Peyer's patch (tissue), 4 donors: ENCODE measurements at regions not wholly inside any gene's neighbourhood (a gene's known extent, or its start where the extent isn't known, plus 50 kb on each side); places are given as distances from the start of the nearest gene placed in this dataset.

Experiments used
- DNase-seq, 3 donors: peaks; one replicate each; pipeline ENCODE4 v3.0.0-alpha.2; 2017 to 2019
- H3K27ac ChIP-seq, 4 donors: fragments of 200-600 bp; sonication (generic); one replicate each; pipeline ENCODE4 v1.5.1; 2016 to 2019
- H3K27me3 ChIP-seq, 2 donors: fragments of 200-600 bp; sonication (generic); one replicate each; pipeline ENCODE4 v1.5.1; 2019
- H3K36me3 ChIP-seq, 3 donors: fragments of 200-600 bp; sonication (generic); one replicate each; pipeline ENCODE4 v1.5.1; 2016 to 2019
- H3K4me1 ChIP-seq, 4 donors: fragments of 200-600 bp; sonication (generic); one replicate each; pipeline ENCODE4 v1.5.1; 2016 to 2019
- H3K4me3 ChIP-seq, 4 donors: fragments of 200-600 bp; sonication (generic); 1 replicate in 3 of 4; 2 replicates in 1 of 4; pipeline ENCODE4 v1.5.1; 2016 to 2019; ENCODE audit warnings: mild to moderate bottlenecking in 1 of 4
- H3K9me3 ChIP-seq, 4 donors: fragments of 200-600 bp; sonication (generic); one replicate each; pipeline ENCODE4 v1.5.1; 2016 to 2019; ENCODE audit warnings: mild to moderate bottlenecking in 1 of 4
- CTCF ChIP-seq, 6 experiments: fragments of 450-650 bp in 4 of 6; fragments of 200-600 bp in 2 of 6; sonication (generic) in 1 of 6; IDR thresholded peaks; one replicate each; pipeline ENCODE4 v1.5.1; 2017 to 2019; ENCODE audit warnings: antibody characterized with exemption in 6 of 6, mild to moderate bottlenecking in 3 of 6, moderate library complexity in 1 of 6
- POLR2A ChIP-seq, 2 donors: fragments of 450-650 bp; IDR thresholded peaks; one replicate each; pipeline ENCODE4 v1.5.1; 2017; ENCODE audit warnings: antibody characterized with exemption in 2 of 2, mild to moderate bottlenecking in 2 of 2, moderate library complexity in 2 of 2

- H3K27ac ChIP-seq: no peak overlapping the region
- no peak overlapping the region for H3K4me3 ChIP-seq
- no peaks in the 10 kb centered on the region for H3K9me3 ChIP-seq
- no peak for DNase-seq
- no peaks in the 10 kb centered on the region for H3K27me3 ChIP-seq
- no peaks in the 10 kb centered on the region for H3K36me3 ChIP-seq
- H3K4me1 ChIP-seq: no peaks in the 10 kb centered on the region
- no peak for TF ChIP-seq CTCF (IDR thresholded peaks at IDR 0.05)
- TF ChIP-seq POLR2A (IDR thresholded peaks at IDR 0.05): no peak
Observed at GRCh38 chrX:20432746-20433387, 166.2 kb upstream of the RPS6KA3 start.

GRCh38 chrX:20432048-20432447, 165.3 kb upstream of the RPS6KA3 start:
- TF ChIP-seq POLR2A (IDR thresholded peaks at IDR 0.05): no peak
- Histone ChIP-seq H3K27me3 (no peaks in the 10 kb centered on the region), H3K36me3 (no peaks in the 10 kb centered on the region), H3K27ac (no peak overlapping the region), H3K4me3 (no peak overlapping the region), H3K9me3 (no peaks in the 10 kb centered on the region), H3K4me1 (no peaks in the 10 kb centered on the region)
- DNase-seq: no peak

- no peak for DNase-seq
- H3K4me3 ChIP-seq: no peak overlapping the region
- TF ChIP-seq POLR2A (IDR thresholded peaks at IDR 0.05) (no peak), CTCF (IDR thresholded peaks at IDR 0.05) (no peak)
- no peaks in the 10 kb centered on the region for H3K9me3 ChIP-seq
- no peaks in the 10 kb centered on the region for H3K27me3 ChIP-seq
- H3K36me3 ChIP-seq: no peaks in the 10 kb centered on the region
- no peaks in the 10 kb centered on the region for H3K4me1 ChIP-seq
- H3K27ac ChIP-seq: no peak overlapping the region
Observed at GRCh38 chrX:20431486-20431885, 164.8 kb upstream of the RPS6KA3 start.

- no peaks in the 10 kb centered on the region for H3K36me3 ChIP-seq
- H3K27me3 ChIP-seq: no peaks in the 10 kb centered on the region
- H3K4me3 ChIP-seq: no peak overlapping the region
- DNase-seq: no peak
- H3K27ac ChIP-seq: no peak overlapping the region
- no peaks in the 10 kb centered on the region for H3K9me3 ChIP-seq
- no peaks in the 10 kb centered on the region for H3K4me1 ChIP-seq
- TF ChIP-seq CTCF (IDR thresholded peaks at IDR 0.05) (no peak), POLR2A (IDR thresholded peaks at IDR 0.05) (no peak)
Observed at GRCh38 chrX:20427173-20427770, 160.6 kb upstream of the RPS6KA3 start.

GRCh38 chrX:20421697-20422096, 155.0 kb upstream of the RPS6KA3 start:
- no peak for DNase-seq
- Histone ChIP-seq H3K9me3 (no peaks in the 10 kb centered on the region), H3K4me3 (no peak overlapping the region), H3K36me3 (no peaks in the 10 kb centered on the region), H3K27me3 (no peaks in the 10 kb centered on the region), H3K4me1 (no peaks in the 10 kb centered on the region), H3K27ac (no peak overlapping the region)
- no peak for TF ChIP-seq POLR2A (IDR thresholded peaks at IDR 0.05)
- no peak for TF ChIP-seq CTCF (IDR thresholded peaks at IDR 0.05)

- H3K36me3 ChIP-seq: no peaks in the 10 kb centered on the region
- H3K27me3 ChIP-seq: no peaks in the 10 kb centered on the region
- H3K4me1 ChIP-seq: no peaks in the 10 kb centered on the region
- no peak for DNase-seq
- H3K27ac ChIP-seq: no peak overlapping the region
- TF ChIP-seq CTCF (IDR thresholded peaks at IDR 0.05): no peak
- no peaks in the 10 kb centered on the region for H3K9me3 ChIP-seq
- no peak overlapping the region for H3K4me3 ChIP-seq
Observed at GRCh38 chrX:20421275-20421674, 154.6 kb upstream of the RPS6KA3 start.
